HG03060 (cell line): ENCODE measurements at regions not wholly inside any gene's neighbourhood (a gene's known extent, or its start where the extent isn't known, plus 50 kb on each side); places are given as distances from the start of the nearest gene placed in this dataset.

Experiments
- ATAC-seq: cut with Tn5 transposase; IDR thresholded peaks from one replicate; pipeline ENCODE4 v1.9.1; 2021; ENCODE audit warnings: low read depth, moderate number of reproducible peaks; ENCODE audit not compliant: unreplicated experiment

DNA sequence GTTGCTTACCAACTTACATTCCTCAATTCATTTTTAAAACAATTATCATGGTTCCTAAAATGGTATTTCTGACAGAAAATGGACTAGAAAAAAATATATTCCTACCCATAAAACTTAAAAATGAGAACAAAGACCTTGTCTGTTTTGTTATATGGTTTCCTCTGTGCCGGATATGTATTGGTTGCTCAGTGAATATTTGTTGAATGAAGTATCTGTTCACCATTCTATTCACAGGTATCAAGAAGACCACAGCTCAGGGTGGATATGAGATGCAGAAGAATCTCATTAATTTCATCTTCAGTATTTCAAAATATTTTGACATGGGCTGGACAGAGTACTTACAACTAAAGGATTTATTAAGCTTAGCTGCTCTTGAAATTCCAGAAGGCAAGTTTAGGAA is 58.1 kb downstream of the TUSC7 start:
- no peak for ATAC-seq

DNA sequence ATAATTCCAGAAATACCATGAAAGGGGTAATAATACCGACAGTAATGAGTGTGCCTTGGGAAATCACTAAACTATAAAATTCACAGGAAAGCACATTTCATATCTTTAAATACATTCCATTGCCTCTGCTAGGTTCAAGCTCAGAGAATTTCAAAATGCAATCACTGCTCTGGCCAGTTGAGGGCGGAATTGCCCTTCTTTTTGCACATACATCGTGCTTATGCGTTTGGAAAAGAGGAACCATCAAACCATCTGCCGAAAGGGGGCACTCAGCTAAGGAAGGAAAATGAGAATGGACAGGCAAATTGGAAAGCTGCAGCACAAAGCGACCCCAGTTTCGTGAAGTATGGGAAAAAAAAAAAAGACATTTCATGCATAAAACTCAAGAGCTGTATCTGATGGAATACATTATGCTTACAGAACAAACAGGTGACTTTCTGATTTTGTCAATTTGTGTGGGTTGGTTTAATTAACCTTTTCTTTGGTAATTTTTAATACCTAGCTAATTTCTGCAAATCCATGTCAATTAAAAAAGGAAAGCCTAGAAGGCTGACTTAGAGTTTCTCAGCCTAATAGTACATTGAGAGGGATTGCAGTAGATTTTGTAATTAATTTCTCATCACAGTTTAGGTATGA is 61.4 kb downstream of the TUSC7 start:
- ATAC-seq, result peak; percentile 97

GRCh38 chr3:116776880-116777785 is 67.6 kb downstream of the TUSC7 start:
- ATAC-seq, result no peak

GRCh38 chr3:116785226-116785625 is 75.6 kb downstream of the TUSC7 start:
- ATAC-seq, result no peak

DNA sequence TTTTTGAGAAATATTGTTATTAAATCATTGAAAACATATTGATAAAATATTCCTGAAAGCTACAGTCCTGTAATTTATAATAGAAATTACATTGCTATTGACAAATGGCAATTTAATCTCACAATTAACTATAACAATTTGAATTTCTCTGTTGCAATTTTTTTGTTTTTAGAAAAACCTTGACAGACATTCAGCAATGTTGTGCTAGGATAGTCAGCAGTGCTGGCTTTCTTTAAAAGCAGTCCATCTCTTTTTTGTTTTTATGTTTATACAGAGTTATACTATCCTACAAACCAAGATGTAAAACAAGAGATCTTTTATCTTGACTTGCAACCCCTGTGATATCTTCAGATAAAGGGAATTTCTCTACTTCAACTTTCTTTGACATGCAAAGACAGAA is 93.1 kb downstream of the TUSC7 start:
- ATAC-seq, result no peak

- no peak for ATAC-seq
These were observed 96.8 kb downstream of the TUSC7 start for GRCh38 chr3:116806351-116806750.

GRCh38 chr3:116808725-116809124 is 99.1 kb downstream of the TUSC7 start:
- no peak for ATAC-seq

DNA sequence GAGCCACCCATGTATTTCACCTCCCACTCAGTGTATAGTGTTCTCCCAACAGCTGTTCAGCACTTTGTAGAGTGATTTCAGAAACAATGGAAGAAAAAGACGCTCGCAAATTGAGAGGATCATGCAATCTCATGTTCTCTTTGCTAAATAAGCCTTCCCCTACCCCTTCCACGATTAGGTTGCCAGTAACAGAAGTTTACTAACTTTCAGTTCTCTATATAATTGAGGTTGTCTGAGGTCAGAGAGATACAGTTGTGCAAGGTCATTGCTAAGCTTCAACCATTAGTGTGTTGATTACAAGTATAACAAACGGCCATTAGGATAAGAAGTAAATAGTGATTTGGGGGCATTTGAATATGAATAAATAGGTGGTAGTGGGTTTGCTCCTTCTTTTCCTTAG is 99.6 kb downstream of the TUSC7 start:
- no peak for ATAC-seq

DNA sequence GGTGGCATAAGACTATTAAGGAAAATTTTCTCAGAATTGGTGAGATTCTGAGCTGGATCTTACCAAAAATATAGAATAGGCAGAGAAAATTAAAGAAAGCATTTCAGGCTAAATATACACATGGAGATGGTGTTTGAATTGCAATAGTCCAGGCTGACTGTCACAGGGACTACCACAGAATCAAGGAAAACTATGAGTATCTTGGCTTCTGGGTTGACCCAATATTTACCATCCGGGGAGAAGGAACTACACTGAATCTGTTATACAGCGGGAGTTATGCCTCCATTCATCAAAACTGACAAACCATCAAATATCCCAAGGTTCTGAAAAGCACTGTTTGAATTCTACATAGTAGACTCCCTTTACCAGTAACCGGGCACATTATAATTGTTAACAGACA is 102.2 kb downstream of the TUSC7 start:
- ATAC-seq, result no peak

GRCh38 chr3:116812949-116813348 is 103.4 kb downstream of the TUSC7 start:
- no peak for ATAC-seq

DNA sequence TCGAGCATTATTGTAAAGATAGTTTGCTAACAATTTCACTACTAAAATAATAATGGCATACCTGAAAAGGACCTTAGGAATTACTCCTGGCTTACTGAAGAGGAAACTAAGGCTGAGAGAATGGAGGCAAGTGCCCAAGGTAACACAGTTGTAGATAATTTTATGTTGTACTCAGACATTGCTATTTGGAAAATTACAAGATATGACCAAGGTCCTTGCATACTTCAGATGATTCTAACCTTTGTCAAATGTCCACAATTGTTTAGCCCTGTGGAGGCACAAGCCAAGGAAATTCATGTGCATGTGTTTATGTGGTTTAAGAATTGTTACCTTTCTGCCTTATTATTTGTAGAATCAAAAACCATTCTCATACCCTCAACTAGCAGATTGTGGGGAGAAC is 105.7 kb downstream of the TUSC7 start:
- ATAC-seq, result no peak

- no peak for ATAC-seq
These were observed 106.4 kb downstream of the TUSC7 start for GRCh38 chr3:116815831-116816588.

GRCh38 chr3:116821371-116821770 is 111.8 kb downstream of the TUSC7 start:
- no peak for ATAC-seq

DNA sequence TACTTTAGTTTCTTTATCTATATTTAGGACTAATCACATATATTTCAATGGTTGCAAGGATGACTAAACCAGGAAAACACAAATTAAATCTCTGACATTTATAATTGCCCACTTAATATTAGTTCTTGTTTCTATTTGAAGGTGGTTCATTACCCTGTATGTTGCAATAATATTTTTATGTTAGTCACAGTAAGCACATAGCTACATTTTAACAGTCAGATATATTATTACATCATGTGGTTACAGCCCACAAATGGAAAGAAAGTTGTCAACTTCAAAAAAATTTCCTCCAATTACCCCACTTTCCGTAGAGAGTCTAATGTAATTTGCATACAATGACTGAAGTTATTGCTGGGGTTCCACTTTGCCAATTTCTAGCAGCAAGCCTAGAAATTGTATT is 114.6 kb downstream of the TUSC7 start:
- no peak for ATAC-seq

DNA sequence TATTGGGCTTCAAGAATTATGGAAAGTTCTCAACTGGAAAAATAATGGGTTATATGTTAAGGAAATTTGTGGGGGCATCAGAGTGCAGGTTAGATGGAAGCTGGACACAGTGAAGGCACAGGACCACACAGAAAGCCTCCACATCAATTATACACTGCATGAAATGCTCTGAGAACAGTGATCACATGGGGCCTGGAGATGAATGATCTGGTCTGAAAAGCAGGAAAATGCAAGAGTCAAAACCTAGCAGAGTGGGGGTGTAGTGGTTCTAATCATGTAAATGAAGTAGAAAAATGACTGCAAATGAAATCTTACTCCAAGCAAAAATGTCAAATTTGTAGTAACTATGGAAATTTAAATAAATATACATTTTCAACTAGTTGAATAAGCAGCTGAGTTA is 123.6 kb downstream of the TUSC7 start:
- ATAC-seq, result no peak

GRCh38 chr3:116834816-116835215 is 125.2 kb downstream of the TUSC7 start:
- no peak for ATAC-seq

- no peak for ATAC-seq
These were observed 126.1 kb downstream of the TUSC7 start for GRCh38 chr3:116835658-116836057.

- no peak for ATAC-seq
These were observed 126.7 kb downstream of the TUSC7 start for GRCh38 chr3:116836286-116836685.

DNA sequence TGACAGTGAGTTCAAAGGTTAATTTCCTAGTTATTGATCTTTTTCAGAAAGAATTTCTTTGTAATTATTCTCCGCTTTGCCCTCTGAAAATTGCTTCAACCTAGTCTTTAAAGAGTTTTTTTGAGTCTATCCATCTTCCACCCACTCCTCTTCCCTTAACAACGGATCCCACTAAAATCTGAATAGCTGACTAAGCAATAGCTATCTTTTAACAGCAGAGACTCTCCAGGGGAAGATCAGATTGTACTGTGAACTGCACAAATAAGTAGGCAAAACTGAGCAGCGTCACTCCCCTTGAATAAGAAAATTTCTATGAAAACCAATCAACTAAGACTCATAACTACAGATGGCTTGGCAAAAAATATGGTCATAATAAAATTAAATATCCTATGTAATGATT is 127.9 kb downstream of the TUSC7 start:
- ATAC-seq, result no peak

DNA sequence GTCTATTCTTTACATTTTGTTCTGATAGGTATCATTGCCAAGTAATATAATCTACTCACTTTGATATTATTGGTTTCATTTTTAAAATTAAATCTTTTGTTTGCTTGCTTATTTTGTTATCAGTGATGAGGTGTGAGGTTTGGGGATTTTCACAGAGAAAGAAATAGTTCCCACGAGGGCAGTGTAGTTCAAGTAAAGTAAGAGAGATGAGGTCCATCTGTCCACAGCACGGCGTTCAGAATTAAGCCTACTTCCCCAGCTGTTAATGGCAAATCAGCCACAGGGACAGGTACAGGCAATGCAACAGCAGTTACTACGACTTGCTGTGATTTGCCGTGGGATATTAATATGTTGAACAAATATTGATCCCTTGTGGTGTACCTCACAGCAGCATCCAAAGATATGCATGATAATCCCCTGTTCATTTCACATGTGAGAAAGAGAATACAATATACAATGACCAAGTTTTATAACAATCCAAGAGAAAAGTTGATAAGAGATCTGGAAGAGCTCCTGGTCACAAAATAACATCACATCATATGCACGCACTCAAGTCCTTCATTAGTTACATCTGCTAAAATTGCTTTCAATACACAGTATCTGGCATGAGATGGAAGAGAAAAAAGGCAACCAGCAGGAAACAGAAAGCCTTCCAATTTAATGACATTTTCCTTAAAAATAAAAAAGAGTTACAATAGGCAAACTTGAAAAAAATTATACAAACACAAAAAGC is 131.6 kb downstream of the TUSC7 start:
- ATAC-seq, result no peak
